NCI-H774 (cell line): ENCODE measurements at regions not wholly inside any gene's neighbourhood (a gene's known extent, or its start where the extent isn't known, plus 50 kb on each side); places are given as distances from the start of the nearest gene placed in this dataset.

Experiments
- DNase-seq: peaks from one replicate; lab custom pipeline; 2025; lab: John Stamatoyannopoulos, UW

- DNase-seq, result no peak
These were observed 57.0 kb upstream of the LMX1B start for GRCh38 chr9:126556560-126557250.

DNA sequence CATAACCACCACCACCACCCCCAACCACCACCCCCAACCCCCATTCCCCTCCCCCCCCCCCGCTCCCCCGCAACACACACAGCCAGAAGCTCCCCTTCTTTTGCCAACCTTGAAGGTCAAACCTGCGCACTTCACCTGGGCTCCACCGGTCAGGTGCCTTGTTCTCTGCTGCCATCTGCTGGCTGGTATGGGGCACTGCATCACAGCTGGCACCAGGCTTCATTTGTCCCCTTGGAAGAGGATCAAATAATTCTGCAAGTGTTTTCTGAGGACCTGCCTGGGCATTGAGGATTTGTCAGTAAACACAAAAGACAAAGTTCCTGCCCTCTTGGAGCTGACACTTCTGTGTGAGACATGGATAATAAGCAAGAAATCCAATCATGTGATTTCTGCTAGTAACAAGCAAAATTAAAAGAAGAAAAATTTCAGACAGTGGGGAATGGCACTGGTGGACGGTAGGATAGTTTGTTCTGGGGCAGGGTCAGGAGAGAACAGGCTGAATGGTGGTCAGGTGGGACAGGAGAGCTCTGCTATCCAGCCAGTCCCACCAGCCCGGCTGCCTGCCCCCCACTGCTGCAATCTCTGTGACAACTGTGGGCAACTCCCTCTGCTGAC is 55.6 kb upstream of the LMX1B start:
- peak; percentile 68 for DNase-seq

GRCh38 chr9:126559296-126559695 is 54.4 kb upstream of the LMX1B start:
- DNase-seq, result no peak

- DNase-seq, result no peak
These were observed 52.1 kb upstream of the LMX1B start for GRCh38 chr9:126561582-126561981.

DNA sequence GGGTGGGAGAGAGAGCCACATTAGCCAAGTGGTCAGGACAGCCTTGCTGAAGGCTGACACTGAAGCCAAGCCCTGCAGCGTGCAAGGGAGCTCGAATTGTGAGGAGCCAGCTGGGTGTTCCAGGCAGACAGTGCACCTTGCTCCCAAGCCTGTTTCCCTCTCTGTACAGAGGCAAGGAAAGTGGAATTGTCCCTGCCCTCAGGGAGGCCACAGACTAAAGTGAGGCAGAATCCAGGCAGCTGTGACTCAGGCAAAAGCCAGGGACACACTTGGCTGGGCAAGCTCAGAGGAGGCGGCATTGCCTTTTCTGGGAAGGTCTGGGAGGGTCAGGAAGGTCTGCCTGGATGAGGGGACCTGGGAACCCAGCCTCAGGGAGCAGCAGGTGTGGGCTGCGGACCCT is 50.2 kb upstream of the LMX1B start:
- no peak for DNase-seq
